PFSK-1 (cell line): ENCODE measurements at regions not wholly inside any gene's neighbourhood (a gene's known extent, or its start where the extent isn't known, plus 50 kb on each side); places are given as distances from the start of the nearest gene placed in this dataset.

Source experiments
- POLR2AphosphoS5 ChIP-seq: IDR thresholded peaks from 2 replicates; pipeline ENCODE4 v1.6.1; 2012; ENCODE audit warnings: low read depth, mild to moderate bottlenecking, control low read depth, low read length, moderate library complexity
- REST ChIP-seq, 2 experiments: IDR thresholded peaks; 2 replicates each; pipeline versions ENCODE4 v1.6.1 to v1.8.0; 2011 to 2012; ENCODE audit warnings: low read depth in 2 of 2, low read length in 2 of 2, control low read depth in 1 of 2, inconsistent platforms in 1 of 2, mild to moderate bottlenecking in 1 of 2, moderate library complexity in 1 of 2; ENCODE audit not compliant: insufficient read depth in 1 of 2

- TF ChIP-seq POLR2AphosphoS5 (no peak), REST (IDR thresholded peaks at IDR 0.05; ENCODE audit: insufficient read depth in 1 of 2, low read depth in 2 of 2, low read length in 2 of 2) (no peak)
Observed at GRCh38 chrX:20514358-20514757, 247.6 kb upstream of the RPS6KA3 start.
